BE2C (cell line): ENCODE measurements at regions not wholly inside any gene's neighbourhood (a gene's known extent, or its start where the extent isn't known, plus 50 kb on each side); places are given as distances from the start of the nearest gene placed in this dataset.

ENCODE experiments used
- DNase-seq: peaks from one replicate; pipeline ENCODE4 v3.0.0-alpha.2; 2020
- H3K27me3 ChIP-seq: fragments of 250-450 bp; sonication (Bioruptor Pico); 2 replicates; pipeline ENCODE4 v1.5.1; 2020; ENCODE audit warnings: mild to moderate bottlenecking
- H3K36me3 ChIP-seq: fragments of 250-450 bp; sonication (Bioruptor Pico); 2 replicates; pipeline ENCODE4 v1.5.1; 2020; ENCODE audit warnings: mild to moderate bottlenecking
- H3K4me1 ChIP-seq: fragments of 250-450 bp; sonication (Bioruptor Pico); 2 replicates; pipeline ENCODE4 v1.5.1; 2020
- H3K4me3 ChIP-seq: 2 replicates; pipeline ENCODE4 v1.5.1; 2011; ENCODE audit warnings: low read depth, low read length
- H3K9me3 ChIP-seq: fragments of 250-450 bp; sonication (Bioruptor Pico); 2 replicates; pipeline ENCODE4 v1.5.1; 2020
- TF ChIP-seq, protein P1 (sequence below): IDR thresholded peaks from 2 replicates; pipeline ENCODE4 v1.5.1; 2012; ENCODE audit warnings: mild to moderate bottlenecking, low read depth, low read length

DNA sequence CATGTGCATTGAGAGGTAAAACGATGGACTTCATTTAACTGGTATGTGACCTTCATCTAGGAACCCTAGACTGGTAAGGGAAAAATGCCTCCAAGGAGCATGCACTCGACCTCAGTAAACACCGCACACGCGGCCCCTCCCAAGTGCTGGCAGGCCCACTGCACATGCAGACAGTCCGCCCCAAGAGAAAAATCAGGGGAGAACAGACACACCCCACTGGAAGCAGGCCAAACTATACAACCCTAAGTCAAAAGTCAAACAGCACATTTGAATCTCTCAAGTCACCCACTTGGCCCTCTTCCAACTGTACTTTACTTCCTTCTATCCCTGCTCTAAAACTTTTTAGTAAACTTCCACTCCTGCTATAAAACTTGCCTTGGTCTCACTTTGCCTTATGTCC lies 250.1 kb upstream of the HES1 start:
- TF ChIP-seq, protein P1, sequence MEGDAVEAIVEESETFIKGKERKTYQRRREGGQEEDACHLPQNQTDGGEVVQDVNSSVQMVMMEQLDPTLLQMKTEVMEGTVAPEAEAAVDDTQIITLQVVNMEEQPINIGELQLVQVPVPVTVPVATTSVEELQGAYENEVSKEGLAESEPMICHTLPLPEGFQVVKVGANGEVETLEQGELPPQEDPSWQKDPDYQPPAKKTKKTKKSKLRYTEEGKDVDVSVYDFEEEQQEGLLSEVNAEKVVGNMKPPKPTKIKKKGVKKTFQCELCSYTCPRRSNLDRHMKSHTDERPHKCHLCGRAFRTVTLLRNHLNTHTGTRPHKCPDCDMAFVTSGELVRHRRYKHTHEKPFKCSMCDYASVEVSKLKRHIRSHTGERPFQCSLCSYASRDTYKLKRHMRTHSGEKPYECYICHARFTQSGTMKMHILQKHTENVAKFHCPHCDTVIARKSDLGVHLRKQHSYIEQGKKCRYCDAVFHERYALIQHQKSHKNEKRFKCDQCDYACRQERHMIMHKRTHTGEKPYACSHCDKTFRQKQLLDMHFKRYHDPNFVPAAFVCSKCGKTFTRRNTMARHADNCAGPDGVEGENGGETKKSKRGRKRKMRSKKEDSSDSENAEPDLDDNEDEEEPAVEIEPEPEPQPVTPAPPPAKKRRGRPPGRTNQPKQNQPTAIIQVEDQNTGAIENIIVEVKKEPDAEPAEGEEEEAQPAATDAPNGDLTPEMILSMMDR, result no peak
- no peaks in the 10 kb centered on the region for H3K9me3 ChIP-seq
- no peak for DNase-seq
- no peaks in the 10 kb centered on the region for H3K36me3 ChIP-seq
- no peaks in the 10 kb centered on the region for H3K4me1 ChIP-seq
- no peak overlapping the region for H3K4me3 ChIP-seq
- no peaks in the 10 kb centered on the region for H3K27me3 ChIP-seq

DNA sequence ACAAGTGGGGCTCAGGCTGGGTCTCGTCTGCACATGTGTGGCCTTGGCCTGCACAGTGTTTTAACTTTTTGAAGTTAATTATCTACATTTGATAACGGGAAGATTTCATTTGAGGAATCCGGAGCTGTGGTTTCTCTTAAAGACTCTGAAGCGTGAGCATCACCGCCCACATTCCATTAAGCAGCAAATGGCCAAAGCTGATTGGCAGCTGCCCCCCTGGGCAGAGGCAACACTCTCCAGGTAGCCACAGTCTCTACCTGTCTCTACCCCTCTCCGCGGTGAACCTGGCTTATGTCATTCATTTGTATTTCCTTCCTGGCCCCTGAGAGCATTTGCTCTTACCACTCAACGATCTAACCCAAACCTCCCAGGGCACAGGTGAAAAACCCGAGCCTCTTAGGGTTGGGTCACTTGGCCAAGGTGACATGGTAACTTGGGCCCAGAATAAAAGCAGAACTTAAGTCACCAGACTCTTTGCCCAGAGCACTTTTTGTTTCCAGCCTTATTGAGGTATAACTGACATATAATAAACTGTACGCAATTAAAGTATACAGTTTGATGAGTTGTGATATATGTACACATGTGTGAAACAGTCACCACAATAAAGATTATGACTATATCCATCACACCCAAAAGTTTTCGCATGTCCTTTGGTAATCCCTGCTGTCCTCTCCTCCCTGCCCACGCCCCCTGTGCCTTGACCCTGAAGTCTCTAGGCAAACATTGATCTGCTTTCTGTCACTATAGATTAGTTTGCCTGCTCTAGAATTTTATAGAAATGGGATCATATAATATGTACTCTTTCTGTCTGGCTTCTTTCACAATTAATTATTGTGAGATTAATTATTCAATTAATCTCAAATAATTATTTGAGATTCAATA lies 245.7 kb upstream of the HES1 start:
- Histone ChIP-seq H3K36me3 (no peaks in the 10 kb centered on the region), H3K4me1 (no peaks in the 10 kb centered on the region)
- TF ChIP-seq, protein P1, result no peak

GRCh38 chr3:193894121-193894863 lies 241.7 kb upstream of the HES1 start:
- Histone ChIP-seq H3K36me3 (no peaks in the 10 kb centered on the region), H3K4me1 (peaks cover 6% of the 10 kb centered on the region), H3K4me3 (no peak overlapping the region), H3K27me3 (no peaks in the 10 kb centered on the region), H3K9me3 (no peaks in the 10 kb centered on the region)
- TF ChIP-seq, protein P1, result no peak
- no peak for DNase-seq

More for the DNA sequence above, 245.7 kb upstream of the HES1 start:
- Histone ChIP-seq H3K27me3 (no peaks in the 10 kb centered on the region), H3K4me3 (no peak overlapping the region), H3K9me3 (no peaks in the 10 kb centered on the region)
- no peak for DNase-seq

GRCh38 chr3:193895409-193895808 lies 240.5 kb upstream of the HES1 start:
- H3K4me1 ChIP-seq, result peaks cover 6% of the 10 kb centered on the region
- no peaks in the 10 kb centered on the region for H3K36me3 ChIP-seq
- no peaks in the 10 kb centered on the region for H3K27me3 ChIP-seq
- H3K4me3 ChIP-seq, result no peak overlapping the region
- no peaks in the 10 kb centered on the region for H3K9me3 ChIP-seq
- TF ChIP-seq, protein P1, result no peak
- no peak for DNase-seq

GRCh38 chr3:193896419-193896818 lies 239.5 kb upstream of the HES1 start:
- H3K4me1 ChIP-seq, result peaks cover 6% of the 10 kb centered on the region

More at GRCh38 chr3:193896419-193896818, 239.5 kb upstream of the HES1 start:
- Histone ChIP-seq H3K4me3 (no peak overlapping the region), H3K27me3 (no peaks in the 10 kb centered on the region), H3K9me3 (no peaks in the 10 kb centered on the region), H3K36me3 (no peaks in the 10 kb centered on the region)
- no peak for DNase-seq
- TF ChIP-seq, protein P1, result no peak
